Epithelial cell of proximal tubule (primary cell): ENCODE measurements at regions not wholly inside any gene's neighbourhood (a gene's known extent, or its start where the extent isn't known, plus 50 kb on each side); places are given as distances from the start of the nearest gene placed in this dataset.
"Not testable (repeated sequence)": the region's sequence is repeated elsewhere in the genome, so short reads cannot be mapped to it uniquely, and the experiment has no call there.

Source experiments
- DNase-seq: peaks from one replicate; pipeline ENCODE4 v3.0.0-alpha.2; 2011; ENCODE audit warnings: low read depth
- H3K4me3 ChIP-seq: 2 replicates; pipeline ENCODE4 v1.5.1; 2011; ENCODE audit warnings: low read depth, mild to moderate bottlenecking, low read length
- CTCF ChIP-seq: conservative IDR thresholded peaks from 2 replicates; pipeline ENCODE4 v1.5.1; 2012; ENCODE audit warnings: low read depth, mild to moderate bottlenecking, low read length

GRCh38 chr1:148328884-148329283, 154.2 kb downstream of the PPIAL4G start:
- H3K4me3 ChIP-seq, result no peak overlapping the region
- no peak for DNase-seq
- no peak for TF ChIP-seq CTCF

GRCh38 chr1:148325031-148325430, 158.1 kb downstream of the PPIAL4G start:
- not testable (repeated sequence) for DNase-seq, H3K4me3 ChIP-seq

DNA sequence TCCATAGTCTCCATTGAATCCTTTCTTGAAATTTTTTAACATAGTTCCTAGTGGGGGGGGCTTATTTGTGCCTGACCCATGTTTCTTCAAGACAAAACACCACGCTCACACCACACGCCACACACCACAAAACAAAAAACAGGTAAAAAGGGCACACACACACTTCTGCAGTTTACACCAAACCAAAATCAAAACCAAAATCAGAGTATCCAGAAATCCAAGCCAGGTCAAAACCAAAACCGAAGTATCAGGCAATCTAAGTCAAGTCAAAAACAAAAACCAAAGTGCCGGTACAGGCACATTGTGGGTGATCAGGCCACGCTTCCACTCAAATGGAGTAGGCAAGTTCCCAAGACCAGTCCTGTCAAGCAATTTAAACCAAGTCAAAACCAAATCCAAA, 158.6 kb downstream of the PPIAL4G start:
- H3K4me3 ChIP-seq, DNase-seq: not testable (repeated sequence)

DNA sequence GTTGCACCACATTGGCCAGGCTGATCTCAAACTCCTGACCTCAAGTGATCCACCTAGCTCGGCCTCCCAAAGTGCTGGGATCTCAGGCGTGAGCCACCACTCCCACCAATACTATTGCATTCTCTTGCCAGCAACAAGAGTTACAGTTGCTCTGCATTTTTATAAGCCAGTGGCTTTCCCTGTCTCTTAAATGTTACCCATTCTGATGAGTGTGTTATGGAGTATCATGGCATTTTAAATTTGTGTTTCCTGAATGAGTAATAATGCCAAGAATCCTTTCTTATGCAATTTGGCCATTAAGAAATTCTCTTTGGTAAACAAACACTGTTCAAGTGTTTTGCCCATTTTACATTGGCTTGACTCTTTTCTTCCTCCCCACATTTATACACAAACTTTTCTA, 163.0 kb downstream of the PPIAL4G start:
- DNase-seq, H3K4me3 ChIP-seq: not testable (repeated sequence)

DNA sequence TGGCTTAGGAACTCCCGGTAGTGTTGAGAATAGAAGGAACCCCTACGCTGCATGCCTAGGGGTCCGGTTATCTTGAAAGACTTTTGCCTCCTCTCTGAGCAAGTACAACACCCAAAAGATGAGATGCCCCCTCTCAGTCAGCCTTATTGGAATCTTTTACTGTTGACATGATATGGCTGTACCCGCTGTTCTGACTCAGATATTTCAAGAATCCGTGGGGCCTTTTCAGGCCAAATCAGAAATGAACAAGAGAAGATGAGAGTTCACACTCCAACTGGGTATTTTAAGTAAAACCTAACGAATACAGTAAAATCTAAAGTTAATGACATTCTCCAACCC, 164.2 kb downstream of the PPIAL4G start:
- TF ChIP-seq CTCF, result no peak
- H3K4me3 ChIP-seq, result no peak overlapping the region
- DNase-seq, result no peak

- DNase-seq, result no peak
- no peak for TF ChIP-seq CTCF
- no peak overlapping the region for H3K4me3 ChIP-seq
Observed at GRCh38 chr1:148318123-148318903, 164.8 kb downstream of the PPIAL4G start.

DNA sequence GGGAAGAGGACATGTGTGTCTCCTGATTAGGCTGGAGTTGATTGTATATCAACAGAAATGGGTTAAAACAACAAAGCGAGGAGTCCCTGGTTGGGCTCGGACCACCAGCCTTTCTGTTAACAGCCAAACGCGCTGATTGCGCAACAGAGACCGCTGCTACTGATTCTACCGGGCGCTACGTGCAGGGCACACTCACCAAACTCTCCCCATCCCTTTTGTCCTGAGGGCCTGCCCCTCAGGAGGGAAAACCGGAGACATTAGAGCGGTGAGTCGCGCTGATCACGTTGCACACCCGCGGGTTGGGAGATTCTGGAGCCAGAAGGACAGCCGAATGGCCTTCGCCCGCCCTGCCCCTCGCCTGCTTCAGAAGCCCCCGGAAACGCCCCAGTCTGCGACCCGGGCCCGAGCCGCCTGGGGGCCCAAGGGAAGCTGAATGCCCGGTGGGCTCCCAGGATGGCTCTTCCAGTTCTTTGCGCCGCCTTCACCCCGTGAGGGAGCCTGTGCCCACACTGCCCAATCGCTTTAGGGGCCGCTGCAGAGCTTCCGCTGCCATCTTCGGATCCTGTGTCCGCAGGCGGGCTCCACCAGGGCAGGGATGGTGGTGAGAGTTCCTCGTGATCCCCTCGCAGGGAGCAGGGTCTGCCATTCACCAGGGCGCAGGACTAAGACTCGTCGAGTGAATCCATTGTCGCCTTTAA, 165.4 kb upstream of the NBPF11 start:
- H3K4me3 ChIP-seq, result no peak overlapping the region
- TF ChIP-seq CTCF, result no peak

DNA sequence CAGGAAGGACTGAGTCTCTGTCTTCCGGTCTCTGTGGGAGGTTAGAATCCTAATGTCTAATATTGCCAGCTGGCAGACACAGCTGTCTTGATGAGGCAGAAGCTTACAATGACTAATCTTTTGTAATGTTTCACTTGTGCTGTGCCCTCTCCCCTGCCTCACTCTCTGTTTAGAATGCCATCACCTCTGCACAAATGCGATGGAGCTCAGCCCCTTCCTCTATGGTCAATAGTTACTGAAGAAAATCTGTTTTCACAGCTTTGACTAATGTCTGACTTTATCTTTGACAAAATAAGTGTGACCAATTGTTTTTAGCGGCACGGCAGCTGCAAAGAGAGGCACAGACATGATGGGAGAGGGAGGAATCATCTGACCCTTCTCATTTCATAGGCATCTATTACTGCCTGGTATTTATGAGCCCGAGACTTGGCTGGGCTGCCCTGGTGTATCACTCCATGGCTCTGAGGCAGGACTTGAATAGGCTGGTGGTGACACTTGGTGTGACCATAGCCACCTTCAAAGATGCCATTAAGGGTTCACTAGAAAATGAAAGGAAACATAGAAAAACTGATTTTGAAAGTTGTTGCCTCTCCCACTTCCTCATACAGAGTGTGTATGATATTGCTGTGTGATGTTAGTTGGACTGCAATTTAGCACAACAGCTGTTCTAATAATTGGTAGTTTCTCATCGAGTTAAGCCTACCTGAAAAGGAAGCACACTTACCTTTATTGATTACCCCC, 163.2 kb upstream of the NBPF11 start:
- no peak for TF ChIP-seq CTCF
- no peak for DNase-seq
- no peak overlapping the region for H3K4me3 ChIP-seq

More for the DNA sequence above, 165.4 kb upstream of the NBPF11 start:
- DNase-seq, result no peak
